Loucy (cell line): ENCODE measurements at regions not wholly inside any gene's neighbourhood (a gene's known extent, or its start where the extent isn't known, plus 50 kb on each side); places are given as distances from the start of the nearest gene placed in this dataset.

Experiments used
- H2AFZ ChIP-seq: fragments of 200-600 bp; sonication (generic); 2 replicates; pipeline ENCODE4 v1.6.0; 2016; ENCODE audit warnings: antibody characterized with exemption, mild to moderate bottlenecking, low read length, moderate library complexity
- H3F3A ChIP-seq: fragments of 200-600 bp; 2 replicates; pipeline ENCODE4 v1.6.0; 2016; ENCODE audit warnings: antibody characterized with exemption, low read depth, mild to moderate bottlenecking
- H3K27me3 ChIP-seq: fragments of 200-600 bp; sonication (generic); 2 replicates; pipeline ENCODE4 v1.6.1; 2014; ENCODE audit warnings: low read length, mild to moderate bottlenecking; ENCODE audit not compliant: insufficient read depth, poor library complexity, severe bottlenecking
- H3K36me3 ChIP-seq: fragments of 200-600 bp; sonication (generic); 2 replicates; pipeline ENCODE4 v1.6.1; 2016; ENCODE audit warnings: low read length; ENCODE audit not compliant: insufficient read depth
- H3K4me1 ChIP-seq: fragments of 200-600 bp; sonication (generic); 2 replicates; pipeline ENCODE4 v1.5.1; 2014; ENCODE audit warnings: low read length, mild to moderate bottlenecking; ENCODE audit not compliant: insufficient read depth, poor library complexity, severe bottlenecking
- H3K4me2 ChIP-seq: fragments of 200-600 bp; sonication (generic); 2 replicates; pipeline ENCODE4 v1.6.0; 2014; ENCODE audit warnings: antibody characterized with exemption, low read length, low read depth, mild to moderate bottlenecking; ENCODE audit not compliant: poor library complexity, severe bottlenecking
- H3K4me3 ChIP-seq: fragments of 200-600 bp; sonication (generic); 2 replicates; pipeline ENCODE4 v1.5.1; 2014; ENCODE audit warnings: low read length, mild to moderate bottlenecking, mixed read lengths; ENCODE audit not compliant: poor library complexity, severe bottlenecking
- H3K79me2 ChIP-seq: fragments of 200-600 bp; sonication (generic); 2 replicates; pipeline ENCODE4 v1.6.1; 2014; ENCODE audit warnings: low read length; ENCODE audit not compliant: insufficient read depth
- H3K9ac ChIP-seq: fragments of 200-600 bp; sonication (generic); 2 replicates; pipeline ENCODE4 v1.6.0; 2014; ENCODE audit warnings: mild to moderate bottlenecking, low read depth, low read length, moderate library complexity; ENCODE audit not compliant: poor library complexity, severe bottlenecking
- H3K9me2 ChIP-seq: fragments of 200-600 bp; sonication (generic); replicated peaks from 2 replicates; pipeline ENCODE4 v1.6.1; 2016; ENCODE audit warnings: low read depth, low read length, mixed read lengths
- H3K9me3 ChIP-seq: fragments of 200-600 bp; sonication (generic); 2 replicates; pipeline ENCODE4 v1.6.1; 2014; ENCODE audit warnings: mild to moderate bottlenecking, antibody characterized with exemption, low read length, low read depth; ENCODE audit not compliant: insufficient read depth
- H4K20me1 ChIP-seq: fragments of 200-600 bp; sonication (generic); 2 replicates; pipeline ENCODE4 v1.6.0; 2014; ENCODE audit warnings: antibody characterized with exemption, low read length, mild to moderate bottlenecking; ENCODE audit not compliant: insufficient read depth, poor library complexity, severe bottlenecking
- EZH2phosphoT487 ChIP-seq: fragments of 200-600 bp; IDR thresholded peaks from 2 replicates; pipeline ENCODE4 v1.6.1; 2018; ENCODE audit warnings: antibody characterized with exemption, mild to moderate bottlenecking, moderate library complexity, borderline replicate concordance
- TF ChIP-seq, protein P1 (sequence below): fragments of 200-600 bp; sonication (generic); conservative IDR thresholded peaks from 2 replicates; pipeline ENCODE4 v1.5.1; 2014; ENCODE audit warnings: mild to moderate bottlenecking, antibody characterized with exemption, low read length

GRCh38 chr5:167255926-167256325 is 1035.5 kb upstream of the WWC1 start:
- no peak overlapping the region for H3K4me2 ChIP-seq
- no peaks in the 10 kb centered on the region for H3K4me1 ChIP-seq
- H3K79me2 ChIP-seq: no peaks in the 10 kb centered on the region
- no peaks in the 10 kb centered on the region for H3K9me3 ChIP-seq
- H3F3A ChIP-seq: no peaks in the 10 kb centered on the region
- H3K9me2 ChIP-seq: no peaks in the 10 kb centered on the region
- no peaks in the 10 kb centered on the region for H3K36me3 ChIP-seq
- H3K9ac ChIP-seq: no peak overlapping the region
- no peaks in the 10 kb centered on the region for H4K20me1 ChIP-seq
- H2AFZ ChIP-seq: no peak overlapping the region
- H3K27me3 ChIP-seq: no peaks in the 10 kb centered on the region
- H3K4me3 ChIP-seq: no peak overlapping the region
- TF ChIP-seq, protein P1, sequence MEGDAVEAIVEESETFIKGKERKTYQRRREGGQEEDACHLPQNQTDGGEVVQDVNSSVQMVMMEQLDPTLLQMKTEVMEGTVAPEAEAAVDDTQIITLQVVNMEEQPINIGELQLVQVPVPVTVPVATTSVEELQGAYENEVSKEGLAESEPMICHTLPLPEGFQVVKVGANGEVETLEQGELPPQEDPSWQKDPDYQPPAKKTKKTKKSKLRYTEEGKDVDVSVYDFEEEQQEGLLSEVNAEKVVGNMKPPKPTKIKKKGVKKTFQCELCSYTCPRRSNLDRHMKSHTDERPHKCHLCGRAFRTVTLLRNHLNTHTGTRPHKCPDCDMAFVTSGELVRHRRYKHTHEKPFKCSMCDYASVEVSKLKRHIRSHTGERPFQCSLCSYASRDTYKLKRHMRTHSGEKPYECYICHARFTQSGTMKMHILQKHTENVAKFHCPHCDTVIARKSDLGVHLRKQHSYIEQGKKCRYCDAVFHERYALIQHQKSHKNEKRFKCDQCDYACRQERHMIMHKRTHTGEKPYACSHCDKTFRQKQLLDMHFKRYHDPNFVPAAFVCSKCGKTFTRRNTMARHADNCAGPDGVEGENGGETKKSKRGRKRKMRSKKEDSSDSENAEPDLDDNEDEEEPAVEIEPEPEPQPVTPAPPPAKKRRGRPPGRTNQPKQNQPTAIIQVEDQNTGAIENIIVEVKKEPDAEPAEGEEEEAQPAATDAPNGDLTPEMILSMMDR: no peak

DNA sequence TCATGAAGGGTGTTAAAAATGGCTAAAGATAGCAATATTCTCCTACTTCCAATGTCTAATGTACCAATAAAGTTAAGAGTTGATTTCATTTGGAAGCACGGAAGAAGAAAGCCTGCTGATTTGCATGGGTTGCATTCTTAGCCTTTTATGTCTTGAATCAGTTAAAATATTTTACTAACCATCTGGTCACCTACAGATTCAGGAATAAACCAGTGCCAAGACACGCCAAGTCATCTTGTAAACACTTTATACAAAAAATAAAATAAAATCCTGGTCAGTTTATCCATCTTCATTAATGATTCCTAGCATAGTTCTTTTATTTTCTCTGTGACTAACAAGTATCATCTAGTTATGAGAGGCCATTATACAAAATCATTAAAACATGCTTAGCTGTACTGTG is 1031.6 kb upstream of the WWC1 start:
- no peaks in the 10 kb centered on the region for H3K79me2 ChIP-seq
- no peak overlapping the region for H3K4me2 ChIP-seq
- no peak overlapping the region for H3K4me3 ChIP-seq
- H4K20me1 ChIP-seq: no peaks in the 10 kb centered on the region
- no peak overlapping the region for H2AFZ ChIP-seq
- H3K9me2 ChIP-seq: no peaks in the 10 kb centered on the region
- H3K36me3 ChIP-seq: no peaks in the 10 kb centered on the region
- TF ChIP-seq EZH2phosphoT487: no peak
- TF ChIP-seq, protein P1: no peak
- H3F3A ChIP-seq: no peaks in the 10 kb centered on the region
- H3K27me3 ChIP-seq: no peaks in the 10 kb centered on the region
- H3K9me3 ChIP-seq: no peaks in the 10 kb centered on the region
- no peaks in the 10 kb centered on the region for H3K4me1 ChIP-seq
- H3K9ac ChIP-seq: no peak overlapping the region

- Histone ChIP-seq H3K9me2 (no peaks in the 10 kb centered on the region), H3K36me3 (no peaks in the 10 kb centered on the region), H3K4me3 (no peak overlapping the region), H3F3A (no peaks in the 10 kb centered on the region), H3K9me3 (no peaks in the 10 kb centered on the region), H3K4me2 (no peak overlapping the region), H4K20me1 (no peaks in the 10 kb centered on the region), H3K79me2 (no peaks in the 10 kb centered on the region), H3K9ac (no peak overlapping the region), H3K27me3 (no peaks in the 10 kb centered on the region), H3K4me1 (no peaks in the 10 kb centered on the region), H2AFZ (no peak overlapping the region)
- no peak for TF ChIP-seq EZH2phosphoT487
- TF ChIP-seq, protein P1: peak; percentile 39
Observed at GRCh38 chr5:167261309-167262100, 1029.9 kb upstream of the WWC1 start.
